Muscle of leg (tissue), 3 donors: ENCODE measurements at regions not wholly inside any gene's neighbourhood (a gene's known extent, or its start where the extent isn't known, plus 50 kb on each side); places are given as distances from the start of the nearest gene placed in this dataset.

Experiments
- DNase-seq: peaks from one replicate; pipeline ENCODE4 v3.0.0; 2013
- H3K27ac ChIP-seq: one replicate; pipeline ENCODE4 v1.5.1; 2013; ENCODE audit warnings: mild to moderate bottlenecking, low read length, control low read depth
- H3K27me3 ChIP-seq: one replicate; pipeline ENCODE4 v1.6.1; 2013; ENCODE audit warnings: low read length; ENCODE audit not compliant: control insufficient read depth, insufficient read depth
- H3K36me3 ChIP-seq: one replicate; pipeline ENCODE4 v1.6.1; 2013; ENCODE audit warnings: low read length; ENCODE audit not compliant: control insufficient read depth, insufficient read depth
- H3K4me1 ChIP-seq: one replicate; pipeline ENCODE4 v1.6.1; 2013; ENCODE audit warnings: low read length; ENCODE audit not compliant: control insufficient read depth, insufficient read depth
- H3K4me3 ChIP-seq: one replicate; pipeline ENCODE4 v1.5.1; 2013; ENCODE audit warnings: low read length, control low read depth
- H3K9me3 ChIP-seq: replicated peaks from 2 replicates; pipeline ENCODE4 v1.6.1; 2013; ENCODE audit warnings: low read depth, low read length; ENCODE audit not compliant: control insufficient read depth
- WGBS: methylation state at CpG from one replicate; pipeline ENCODE4 v1.1.5; 2013; ENCODE audit warnings: missing lambda C conversion rate; ENCODE audit not compliant: insufficient coverage; 5-methylcytosine and 5-hydroxymethylcytosine counted together

DNA sequence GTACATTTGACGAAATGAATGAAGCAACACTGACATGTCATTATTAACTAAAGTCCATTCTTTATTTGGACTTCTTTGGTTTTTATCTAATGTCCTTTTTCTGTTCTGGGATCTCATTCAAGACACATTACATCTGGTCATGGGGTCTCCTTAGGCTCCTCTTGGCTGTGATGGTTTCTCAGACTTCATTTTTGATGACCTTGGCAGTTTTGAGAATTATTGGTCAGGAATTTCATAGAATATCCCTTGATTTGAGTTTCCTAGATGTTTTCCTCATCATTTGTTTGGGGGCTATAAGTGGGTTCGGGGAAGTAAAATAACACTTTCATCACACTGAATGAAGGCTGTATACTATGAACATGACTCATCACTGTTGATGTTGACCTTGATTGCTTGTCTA lies 770.6 kb downstream of the AACS start:
- Histone ChIP-seq H3K9me3 (no peaks in the 10 kb centered on the region), H3K36me3 (no peaks in the 10 kb centered on the region), H3K4me1 (no peaks in the 10 kb centered on the region), H3K4me3 (no peak overlapping the region), H3K27me3 (no peaks in the 10 kb centered on the region), H3K27ac (no peak overlapping the region)
- DNase-seq = no peak
- no CpG with 5 or more reads among the region's 2 CpGs for WGBS

DNA sequence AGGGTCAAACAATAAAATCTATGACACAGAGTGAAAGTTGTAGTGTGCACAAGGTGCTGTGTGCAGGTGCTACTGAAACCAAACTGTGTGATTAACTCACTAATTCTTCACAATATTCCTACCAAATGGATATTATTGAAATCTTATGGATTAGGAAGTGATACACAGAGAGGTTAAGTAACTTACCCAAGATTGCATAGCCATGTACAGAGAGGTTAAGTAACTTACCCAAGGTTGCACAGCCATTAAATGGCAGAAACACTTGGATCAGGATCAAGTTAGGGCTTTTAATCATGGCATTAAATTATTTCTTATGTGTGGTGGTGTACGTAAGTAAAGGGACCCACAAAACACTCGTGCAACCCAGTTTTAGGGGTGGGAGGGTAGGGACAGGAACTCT lies 771.4 kb downstream of the AACS start:
- Histone ChIP-seq H3K4me3 (no peak overlapping the region), H3K36me3 (no peaks in the 10 kb centered on the region), H3K9me3 (no peaks in the 10 kb centered on the region), H3K4me1 (no peaks in the 10 kb centered on the region), H3K27ac (no peak overlapping the region), H3K27me3 (no peaks in the 10 kb centered on the region)
- no peak for DNase-seq
- WGBS = no CpG with 5 or more reads among the region's 2 CpGs

GRCh38 chr12:125841332-125841731 lies 776.1 kb downstream of the AACS start:
- H3K4me3 ChIP-seq = no peak overlapping the region

DNA sequence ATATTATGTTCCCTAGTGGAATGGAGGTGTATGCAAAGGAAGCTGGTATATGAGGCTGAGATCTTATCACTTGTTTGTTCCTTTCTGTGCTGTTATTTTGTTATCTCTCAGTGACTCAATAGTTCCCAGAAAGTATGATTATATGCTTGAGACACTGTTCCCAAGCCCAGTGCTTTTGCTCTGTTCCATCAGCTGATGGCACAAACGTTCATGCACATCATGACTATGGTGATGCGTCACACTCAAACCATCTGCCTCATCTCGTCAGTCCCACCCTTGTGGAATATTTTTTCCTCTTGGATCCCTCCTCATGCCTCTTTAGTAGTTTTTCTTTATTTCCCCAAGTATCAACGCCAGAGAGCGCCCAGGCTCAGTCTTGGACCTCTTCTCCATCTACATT lies 786.9 kb downstream of the AACS start:
- Histone ChIP-seq H3K27ac (no peak overlapping the region), H3K4me3 (no peak overlapping the region), H3K4me1 (no peaks in the 10 kb centered on the region), H3K36me3 (no peaks in the 10 kb centered on the region), H3K9me3 (no peaks in the 10 kb centered on the region), H3K27me3 (no peaks in the 10 kb centered on the region)
- no peak for DNase-seq
- 80% methylated on average over 5 of the region's 5 CpGs for WGBS

More at GRCh38 chr12:125841332-125841731, 776.1 kb downstream of the AACS start:
- Histone ChIP-seq H3K27ac (no peak overlapping the region), H3K36me3 (no peaks in the 10 kb centered on the region), H3K27me3 (no peaks in the 10 kb centered on the region), H3K9me3 (no peaks in the 10 kb centered on the region), H3K4me1 (no peaks in the 10 kb centered on the region)
- 90% methylated on average over 1 of the region's 7 CpGs for WGBS
- DNase-seq = no peak

- no peaks in the 10 kb centered on the region for H3K9me3 ChIP-seq
- no peaks in the 10 kb centered on the region for H3K4me1 ChIP-seq
- H3K27me3 ChIP-seq = no peaks in the 10 kb centered on the region
- H3K4me3 ChIP-seq = no peak overlapping the region
- no peak for DNase-seq
- no peaks in the 10 kb centered on the region for H3K36me3 ChIP-seq
- no peak overlapping the region for H3K27ac ChIP-seq
- no CpG with 5 or more reads among the region's 2 CpGs for WGBS
These were observed 787.4 kb downstream of the AACS start for GRCh38 chr12:125852679-125853078.

GRCh38 chr12:125853670-125854069 lies 788.4 kb downstream of the AACS start:
- Histone ChIP-seq H3K36me3 (no peaks in the 10 kb centered on the region), H3K27ac (no peak overlapping the region), H3K9me3 (no peaks in the 10 kb centered on the region), H3K4me3 (no peak overlapping the region), H3K4me1 (no peaks in the 10 kb centered on the region), H3K27me3 (no peaks in the 10 kb centered on the region)
- no peak for DNase-seq
- WGBS = no CpG with 5 or more reads among the region's 1 CpG

DNA sequence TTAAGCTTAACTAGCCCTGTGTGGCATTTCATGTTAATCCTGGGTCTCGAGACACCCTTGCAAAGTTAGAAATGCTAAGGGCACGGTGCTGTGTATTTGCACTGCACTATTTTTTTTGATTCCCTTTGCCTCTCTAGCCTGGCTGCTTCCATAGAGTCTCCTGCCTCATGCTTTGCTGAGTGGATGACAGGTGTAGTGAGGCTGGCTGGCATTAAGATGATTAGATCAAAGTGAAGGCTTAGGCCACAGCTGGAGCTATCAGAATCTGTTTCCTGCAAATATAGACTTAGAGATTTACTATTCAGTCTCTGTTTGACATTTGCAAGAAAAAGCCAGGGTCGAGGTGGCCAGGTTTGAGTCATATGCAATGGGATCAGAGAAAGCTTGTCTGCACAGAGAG lies 791.1 kb downstream of the AACS start:
- no peaks in the 10 kb centered on the region for H3K4me1 ChIP-seq
- H3K9me3 ChIP-seq = no peaks in the 10 kb centered on the region
- no peaks in the 10 kb centered on the region for H3K27me3 ChIP-seq
- no peak for DNase-seq
- H3K27ac ChIP-seq = no peak overlapping the region
- no peaks in the 10 kb centered on the region for H3K36me3 ChIP-seq
- H3K4me3 ChIP-seq = no peak overlapping the region
- WGBS = 10% methylated on average over 2 of the region's 3 CpGs

DNA sequence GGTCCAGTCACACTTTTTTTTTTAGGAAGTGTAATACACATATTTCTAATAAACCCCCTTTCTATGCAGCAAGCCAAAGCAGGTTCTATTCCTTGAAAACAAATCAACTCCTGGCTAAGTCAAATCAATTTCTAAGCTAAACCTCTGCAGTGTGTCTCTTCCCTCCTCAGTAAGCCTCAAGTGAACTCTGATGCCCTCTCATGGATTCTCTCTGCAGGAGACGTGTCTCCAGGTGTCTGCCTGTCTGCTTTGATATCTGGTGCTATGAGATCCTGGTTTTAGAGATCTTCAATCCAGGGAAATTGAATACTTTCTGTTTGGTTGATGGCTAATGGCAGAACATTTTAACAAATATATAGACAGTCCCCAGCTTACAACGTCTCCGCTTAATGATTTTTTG lies 791.7 kb downstream of the AACS start:
- Histone ChIP-seq H3K4me3 (no peak overlapping the region), H3K27me3 (no peaks in the 10 kb centered on the region), H3K36me3 (no peaks in the 10 kb centered on the region), H3K9me3 (no peaks in the 10 kb centered on the region), H3K4me1 (no peaks in the 10 kb centered on the region), H3K27ac (no peak overlapping the region)
- no CpG with 5 or more reads among the region's 3 CpGs for WGBS
- DNase-seq = no peak

DNA sequence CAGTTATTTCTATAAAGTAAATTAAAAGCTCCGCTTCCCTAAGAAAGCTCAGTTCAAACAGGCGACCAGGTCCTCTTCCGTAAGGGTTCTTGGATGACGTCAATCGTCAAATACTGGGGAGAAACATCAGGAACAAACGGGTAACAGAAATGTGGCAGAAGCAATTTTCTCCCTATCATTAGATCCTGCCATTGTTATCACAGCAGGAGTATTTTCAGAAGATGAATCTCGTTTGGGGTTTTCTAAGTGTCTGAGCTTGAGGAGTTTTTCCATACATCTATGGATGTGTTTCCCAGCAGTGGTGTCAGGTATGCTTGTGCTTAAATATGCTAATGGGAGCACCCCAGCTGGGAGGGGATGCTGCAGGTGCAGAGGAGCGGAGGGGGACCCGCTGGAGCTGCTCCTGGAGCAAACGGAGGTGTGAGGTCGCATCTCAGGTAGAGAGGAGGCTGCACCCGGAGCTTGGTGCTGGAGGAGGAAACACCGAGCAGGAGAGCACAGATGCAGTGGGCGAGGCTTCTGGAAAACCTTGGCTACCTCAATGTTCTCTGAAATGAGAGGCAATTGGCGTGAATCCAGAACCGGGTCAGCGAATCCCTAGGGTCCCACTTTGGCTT lies 795.5 kb downstream of the AACS start:
- 82% methylated on average over 9 of the region's 17 CpGs for WGBS
- no peak for DNase-seq
- Histone ChIP-seq H3K36me3 (no peaks in the 10 kb centered on the region), H3K27me3 (no peaks in the 10 kb centered on the region), H3K4me3 (no peak overlapping the region), H3K9me3 (peaks cover 2% of the 10 kb centered on the region), H3K4me1 (no peaks in the 10 kb centered on the region), H3K27ac (no peak overlapping the region)

- WGBS = 21% methylated on average over 57 of the region's 68 CpGs
- Histone ChIP-seq H3K9me3 (peaks cover 2% of the 10 kb centered on the region), H3K27me3 (no peaks in the 10 kb centered on the region), H3K4me1 (no peaks in the 10 kb centered on the region), H3K4me3 (peak overlapping the region; percentile 18), H3K27ac (no peak overlapping the region), H3K36me3 (no peaks in the 10 kb centered on the region)
- peak; percentile 85 for DNase-seq
These were observed 796.4 kb downstream of the AACS start for GRCh38 chr12:125861299-125862281.
